ENCODE measurements at regions not wholly inside any gene's neighbourhood (a gene's known extent, or its start where the extent isn't known, plus 50 kb on each side); places are given as distances from the start of the nearest gene placed in this dataset.
"Not testable (repeated sequence)": the region's sequence is repeated elsewhere in the genome, so short reads cannot be mapped to it uniquely, and the experiment has no call there.

DNA sequence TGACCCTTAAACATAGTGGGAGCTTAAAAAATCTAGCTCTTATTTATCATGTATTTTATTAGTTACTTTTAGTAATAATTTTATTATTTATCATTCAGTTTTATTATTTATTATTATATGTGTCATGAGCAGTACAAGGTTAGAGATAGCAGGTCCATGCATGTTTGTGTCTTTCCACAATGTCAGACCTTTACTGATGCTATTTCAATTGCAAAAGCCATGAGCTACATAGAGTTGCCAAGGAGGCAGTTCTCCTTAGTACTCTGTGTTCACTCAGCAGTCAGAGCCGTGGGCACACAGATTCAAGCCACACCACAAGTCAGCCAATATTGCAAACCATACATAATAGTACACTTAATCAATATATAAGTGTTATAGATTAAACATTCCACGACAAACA lies 157.9 kb upstream of the NTRK2 start:
- DNase-seq: no peak

DNA sequence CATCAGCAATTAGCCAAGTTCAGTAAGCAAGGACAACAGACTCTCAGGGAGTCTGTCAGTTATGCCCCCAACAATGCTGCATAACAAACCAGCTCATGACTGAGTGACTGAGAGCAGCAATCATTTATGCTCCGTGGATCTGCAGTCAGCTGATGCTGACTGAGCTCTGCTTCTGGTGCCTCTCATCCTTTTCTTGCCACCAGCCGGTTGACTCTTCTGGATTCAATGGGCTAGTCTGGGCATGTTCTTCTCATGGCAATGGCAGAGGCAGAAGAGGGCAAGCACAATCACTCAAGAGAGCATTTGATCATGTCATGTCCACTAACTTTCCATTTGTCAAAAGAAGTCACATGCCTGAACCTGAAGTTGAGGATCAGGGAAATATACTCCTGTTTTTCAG lies 157.0 kb upstream of the NTRK2 start:
- DNase-seq: no peak

DNA sequence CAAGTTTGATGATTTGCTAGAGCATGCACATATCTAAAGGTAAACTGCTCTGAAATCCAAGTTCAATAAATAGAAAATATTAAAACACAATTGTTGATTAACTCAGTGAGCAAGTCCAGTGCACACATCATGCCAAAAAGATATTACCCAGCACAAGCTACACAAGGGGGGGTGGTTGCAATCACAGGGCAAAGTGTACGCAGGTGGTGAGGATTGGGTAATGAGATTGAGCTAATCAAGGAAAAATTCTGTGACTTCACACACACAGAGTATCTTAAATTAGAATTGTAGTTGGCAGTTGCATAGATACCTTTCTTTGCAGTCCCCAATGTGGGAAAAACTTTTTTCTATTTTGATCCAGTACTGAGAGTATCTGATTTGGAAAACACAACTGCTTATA lies 156.1 kb upstream of the NTRK2 start:
- DNase-seq: no peak

DNA sequence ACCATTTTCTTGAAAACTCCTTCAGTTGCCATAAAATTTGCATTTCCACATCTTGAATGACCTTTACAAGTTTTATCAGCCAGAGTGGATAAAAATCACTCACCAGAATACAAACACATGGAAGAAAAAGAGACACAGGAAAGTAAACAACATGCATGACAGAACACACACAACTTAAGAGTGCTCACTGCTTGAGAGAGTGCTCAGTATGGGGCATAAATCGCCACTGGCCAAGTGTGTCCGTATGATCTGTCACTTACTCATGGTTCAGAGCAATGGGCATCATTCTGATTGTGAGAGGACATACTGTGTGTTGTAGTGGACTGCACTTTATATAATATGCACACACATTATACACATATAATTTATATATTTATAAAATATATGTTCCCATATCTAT lies 155.6 kb upstream of the NTRK2 start:
- no peak for DNase-seq

DNA sequence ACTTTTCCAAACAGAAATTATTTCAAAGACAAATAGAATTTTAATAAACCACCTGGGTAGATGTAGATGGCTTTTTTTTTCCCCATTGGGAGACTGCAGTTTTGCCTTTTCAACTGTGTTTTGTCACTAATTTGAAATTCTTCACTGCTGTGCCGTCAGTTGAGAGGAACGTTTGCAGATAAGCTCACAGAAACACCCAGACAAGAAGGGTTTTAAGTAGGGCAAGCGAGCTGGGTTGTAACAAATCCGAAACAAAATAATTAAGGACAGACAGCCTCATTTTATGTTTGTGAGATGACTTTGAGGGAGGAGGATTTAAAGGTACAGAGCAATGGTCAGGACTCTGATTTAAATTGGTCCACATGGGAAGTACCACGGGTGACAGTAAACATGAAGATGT lies 155.1 kb upstream of the NTRK2 start:
- DNase-seq: no peak

DNA sequence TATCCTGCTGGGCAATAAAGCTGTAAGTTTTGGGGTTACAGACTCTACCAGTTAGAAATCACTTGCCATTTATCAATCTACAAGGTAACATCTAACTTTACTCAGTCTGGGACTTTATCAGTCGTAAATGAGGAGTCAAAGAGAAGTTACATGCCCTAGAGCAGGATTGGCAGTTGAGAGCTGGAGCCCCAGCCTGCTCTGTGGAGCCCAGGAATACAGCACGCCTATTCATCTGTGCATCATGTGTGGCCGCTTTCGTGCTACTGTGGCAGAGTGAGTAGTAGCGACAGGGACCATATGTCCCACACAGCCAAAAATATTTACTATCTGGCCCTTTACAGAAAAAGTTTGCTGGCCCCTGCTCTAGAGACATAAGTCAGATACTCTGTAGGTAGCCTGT lies 152.5 kb upstream of the NTRK2 start:
- DNase-seq: no peak

DNA sequence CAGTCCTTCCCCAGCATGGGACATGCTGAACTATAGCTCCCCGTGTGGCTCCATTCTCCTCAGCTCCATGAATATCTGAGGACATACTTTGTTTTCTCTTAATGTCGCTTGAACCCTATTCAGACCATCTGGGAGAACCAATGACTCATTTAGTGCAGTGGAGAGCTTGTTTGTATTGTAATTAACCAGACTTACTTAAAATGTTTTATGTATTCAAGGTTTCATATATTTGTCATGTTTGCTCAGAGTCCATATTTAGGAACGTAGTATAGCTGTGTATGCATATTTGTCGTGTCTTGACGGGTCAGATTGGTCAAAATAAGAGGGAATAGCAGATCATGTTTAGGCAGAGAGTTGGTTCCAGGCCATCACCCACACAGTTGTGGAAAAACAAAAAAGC lies 150.1 kb upstream of the NTRK2 start:
- DNase-seq: no peak

DNA sequence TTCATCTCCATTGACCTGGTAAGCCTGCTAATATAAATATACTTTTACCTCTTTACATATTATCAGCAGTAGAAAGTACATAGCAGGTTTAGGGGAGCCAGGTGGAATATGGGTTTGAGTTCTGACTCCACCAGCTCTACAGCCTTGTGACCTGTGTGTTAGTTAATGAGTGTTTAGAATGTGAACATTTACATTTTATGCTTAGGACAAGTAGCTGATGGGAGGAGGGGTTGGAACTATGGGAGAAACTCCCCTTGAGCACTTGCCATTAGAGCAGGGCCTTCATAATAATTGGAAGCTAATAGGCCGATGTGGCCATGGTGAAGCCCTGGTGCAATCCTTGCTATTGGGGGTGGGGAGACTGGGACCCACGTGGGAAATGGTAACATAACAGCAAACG lies 148.3 kb upstream of the NTRK2 start:
- no peak for DNase-seq

DNA sequence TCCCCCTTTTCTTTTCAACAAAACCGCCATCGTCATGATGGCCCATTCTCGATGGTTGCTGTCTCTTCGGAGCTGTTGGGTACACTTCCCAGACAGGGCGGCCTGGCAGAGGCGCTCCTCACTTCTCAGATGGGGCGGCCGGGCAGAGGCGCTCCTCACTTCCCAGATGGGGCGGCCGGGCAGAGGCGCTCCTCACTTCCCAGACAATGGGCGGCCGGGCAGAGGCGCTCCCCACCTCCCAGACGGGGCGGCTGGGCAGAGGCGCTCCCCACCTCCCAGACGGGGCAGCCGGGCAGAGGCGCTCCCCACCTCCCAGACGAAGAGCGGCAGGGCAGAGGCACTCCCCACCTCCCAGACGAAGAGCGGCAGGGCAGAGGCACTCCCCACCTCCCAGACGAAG lies 143.3 kb upstream of the NTRK2 start:
- not testable (repeated sequence) for DNase-seq

DNA sequence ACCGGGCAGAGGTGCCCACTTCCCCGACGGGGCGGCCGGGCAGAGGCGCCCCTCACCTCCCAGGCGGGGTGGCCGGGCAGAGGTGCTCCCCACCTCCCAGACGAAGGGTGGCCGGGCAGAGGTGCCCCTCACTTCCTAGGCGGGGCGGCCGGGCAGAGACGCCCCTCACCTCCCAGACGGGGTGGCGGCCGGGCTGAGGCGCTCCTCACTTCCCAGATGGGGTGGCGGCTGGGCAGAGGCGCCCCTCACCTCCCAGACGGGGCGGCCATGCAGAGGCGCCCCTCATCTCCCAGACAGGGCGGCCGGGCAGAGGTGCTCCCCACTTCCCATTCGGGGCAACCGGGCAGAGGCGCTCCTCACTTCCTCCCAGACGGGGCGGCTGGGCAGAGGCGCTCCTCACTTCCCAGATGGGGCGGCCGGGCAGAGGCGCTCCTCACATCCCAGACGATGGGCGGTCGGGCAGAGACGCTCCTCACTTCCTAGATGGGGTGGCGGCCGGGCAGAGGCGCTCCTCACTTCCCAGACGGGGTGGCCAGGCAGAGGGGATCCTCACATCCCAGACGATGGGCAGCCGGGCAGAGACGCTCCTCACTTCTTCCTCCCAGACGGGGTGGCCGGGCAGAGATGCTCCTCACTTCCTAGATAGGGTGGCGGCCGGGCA lies 142.3 kb upstream of the NTRK2 start:
- not testable (repeated sequence) for DNase-seq

- not testable (repeated sequence) for DNase-seq
Observed at GRCh38 chr9:84535973-84536372, 133.6 kb upstream of the NTRK2 start.

DNA sequence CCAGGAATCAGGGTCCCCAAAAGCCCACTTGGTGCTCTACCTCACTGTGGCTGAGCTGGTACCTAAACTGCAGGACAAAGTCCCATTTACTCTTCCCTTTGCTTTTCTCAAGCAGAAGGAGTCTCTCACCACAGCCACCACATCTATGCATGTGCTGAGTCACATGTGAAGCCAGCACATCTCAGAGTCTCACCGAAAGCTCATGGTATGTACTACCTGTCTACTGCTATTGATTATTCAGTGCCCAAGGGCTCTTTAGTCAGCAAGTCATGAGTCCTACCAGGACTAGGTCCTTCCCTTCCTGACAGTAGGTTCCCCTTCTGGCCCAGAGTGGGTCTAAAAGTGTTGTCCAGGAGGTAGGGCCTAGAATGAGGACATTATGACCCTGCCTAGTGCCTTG lies 130.7 kb upstream of the NTRK2 start:
- DNase-seq: no peak

GRCh38 chr9:84542554-84542953 lies 127.0 kb upstream of the NTRK2 start:
- DNase-seq: no peak

DNA sequence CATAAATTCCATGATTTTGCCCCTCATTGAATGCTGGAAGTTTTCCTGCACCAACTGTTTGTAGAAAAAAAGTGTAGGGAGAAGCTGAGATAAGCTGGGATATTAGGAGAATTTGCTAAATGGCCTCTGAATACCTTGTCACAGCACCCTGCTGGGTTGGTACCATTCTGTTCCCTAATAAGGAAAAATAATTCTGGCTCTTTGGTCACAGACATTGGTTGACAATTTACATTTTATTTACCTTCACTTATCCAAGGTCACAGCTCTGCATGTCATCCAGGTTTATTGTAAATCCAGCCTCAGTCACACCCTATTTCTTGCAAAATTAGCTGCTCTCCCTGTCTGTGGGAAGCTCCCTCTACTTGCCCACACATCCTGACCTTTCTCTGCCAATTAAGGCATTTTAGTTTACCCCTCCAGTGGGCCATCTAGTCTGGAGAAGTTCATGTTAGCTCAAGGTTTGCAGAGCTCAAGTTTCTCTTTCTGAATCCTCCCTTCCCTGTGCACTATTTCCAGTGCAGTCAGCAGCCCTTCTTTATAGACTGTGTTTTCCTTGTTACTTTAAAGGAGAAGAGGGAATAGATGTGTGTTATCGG lies 115.4 kb upstream of the NTRK2 start:
- DNase-seq: no peak

GRCh38 chr9:84556556-84556955 lies 113.0 kb upstream of the NTRK2 start:
- no peak for DNase-seq

- no peak for DNase-seq
Observed at GRCh38 chr9:84557751-84558150, 111.8 kb upstream of the NTRK2 start.

DNA sequence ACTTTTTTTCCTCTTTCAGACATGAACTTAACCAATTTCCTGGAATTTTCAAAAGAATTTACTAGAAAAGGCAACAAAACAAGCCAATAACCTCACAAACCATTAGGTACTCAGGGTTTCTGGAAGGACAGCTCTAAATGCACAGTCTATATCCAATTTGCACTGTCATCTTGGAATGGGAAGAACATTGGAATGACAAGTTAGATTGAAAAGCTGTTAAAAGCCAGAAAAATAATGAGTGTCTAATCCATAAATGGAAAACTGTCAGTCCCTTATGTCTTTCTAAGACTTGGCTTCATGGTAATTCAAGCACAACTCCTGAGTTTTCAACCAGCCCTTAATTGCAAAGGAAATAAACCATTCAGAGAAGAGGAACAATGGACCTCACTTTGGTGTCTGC lies 105.8 kb upstream of the NTRK2 start:
- no peak for DNase-seq

DNA sequence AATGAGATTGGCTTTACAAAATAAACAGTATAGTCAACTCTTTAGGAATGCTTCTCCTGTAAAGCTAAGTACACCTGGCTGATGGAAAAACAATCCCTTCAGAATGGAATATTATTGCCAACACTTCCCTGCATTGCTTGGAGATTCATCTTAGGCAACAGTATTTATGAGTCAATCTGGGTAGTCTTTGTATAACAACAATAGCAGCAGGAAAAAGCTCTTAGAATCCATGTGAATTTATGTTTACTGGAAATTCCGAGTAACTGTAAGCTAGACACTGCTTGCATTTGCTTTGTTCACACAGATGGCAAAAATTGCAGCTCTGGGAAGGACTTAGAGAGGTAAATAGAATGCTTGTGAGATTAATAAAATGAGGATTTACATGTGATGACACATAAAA lies 101.7 kb upstream of the NTRK2 start:
- no peak for DNase-seq

GRCh38 chr9:84570482-84571154 lies 98.9 kb upstream of the NTRK2 start:
- DNase-seq: no peak

DNA sequence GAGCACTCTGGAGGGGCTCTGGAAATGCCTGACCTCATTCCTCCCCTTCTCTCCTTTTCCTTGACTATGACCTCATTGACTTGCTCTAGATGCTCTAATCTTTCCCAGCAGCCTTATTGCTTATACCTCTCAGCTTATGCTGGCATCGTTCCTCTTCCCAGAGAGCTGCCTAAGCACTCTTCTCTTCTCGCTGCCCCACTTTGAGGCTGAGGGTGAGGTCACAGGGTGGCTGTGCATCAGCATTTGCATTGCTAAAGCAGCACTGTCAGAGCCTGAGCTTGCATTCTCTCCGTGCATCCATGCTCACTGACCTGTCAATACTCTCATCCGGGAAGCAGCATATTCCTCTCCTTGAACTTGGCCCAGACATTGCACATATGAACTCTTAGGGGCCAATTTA lies 96.4 kb upstream of the NTRK2 start:
- no peak for DNase-seq

DNA sequence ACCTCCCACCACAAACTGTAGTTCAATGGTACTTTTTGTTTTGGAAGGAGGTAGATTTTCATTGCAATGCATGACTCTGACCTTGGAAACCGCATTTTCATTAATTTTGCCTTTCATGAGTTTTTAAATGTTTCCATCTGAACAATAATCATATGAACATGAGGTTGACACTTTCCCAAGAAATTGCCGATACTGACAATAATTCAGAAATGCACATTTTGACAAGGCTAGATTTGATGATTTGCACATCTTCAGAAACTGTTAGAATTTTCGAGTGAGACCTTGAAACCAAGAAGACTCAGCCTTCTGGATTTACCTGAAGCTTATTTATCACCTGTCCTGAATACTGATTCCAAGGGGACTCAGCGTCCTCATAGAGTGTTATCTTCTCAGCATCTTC lies 93.8 kb upstream of the NTRK2 start:
- no peak for DNase-seq

- no peak for DNase-seq
Observed at GRCh38 chr9:84583866-84584265, 85.7 kb upstream of the NTRK2 start.

DNA sequence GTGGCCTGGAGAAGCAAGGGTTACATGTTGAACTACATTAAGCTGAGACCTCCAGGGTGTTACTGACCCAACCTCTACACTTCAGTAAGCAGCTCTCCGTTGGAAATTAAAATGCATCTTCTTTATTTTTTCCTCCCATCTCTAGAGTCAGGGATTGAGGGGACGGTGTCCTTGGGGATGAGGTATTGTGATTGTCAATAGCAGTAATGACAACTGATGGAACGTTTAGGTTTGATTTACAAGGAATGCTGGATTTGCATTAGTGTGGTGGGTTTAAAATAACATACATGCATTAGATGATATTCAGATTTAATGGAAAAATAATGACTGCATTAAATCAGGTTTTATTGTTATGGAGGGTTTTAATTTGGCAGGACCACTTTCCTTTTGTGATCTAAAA lies 82.9 kb upstream of the NTRK2 start:
- DNase-seq: no peak

GRCh38 chr9:84587153-84587552 lies 82.4 kb upstream of the NTRK2 start:
- DNase-seq: no peak
